Breast epithelium (tissue), 3 donors: ENCODE measurements at regions not wholly inside any gene's neighbourhood (a gene's known extent, or its start where the extent isn't known, plus 50 kb on each side); places are given as distances from the start of the nearest gene placed in this dataset.

ENCODE experiments used
- POLR2AphosphoS5 ChIP-seq, 3 donors: sonication (generic); formaldehyde crosslinking; IDR thresholded peaks; one replicate each; pipeline ENCODE4 v1.6.1; 2017; ENCODE audit warnings: antibody characterized with exemption in 3 of 3
- TF ChIP-seq, protein P1 (sequence below), 3 donors: fragments of 450-650 bp; IDR thresholded peaks; one replicate each; pipeline ENCODE4 v1.5.1; 2016 to 2017; ENCODE audit warnings: antibody characterized with exemption in 3 of 3, mild to moderate bottlenecking in 3 of 3, moderate library complexity in 3 of 3

DNA sequence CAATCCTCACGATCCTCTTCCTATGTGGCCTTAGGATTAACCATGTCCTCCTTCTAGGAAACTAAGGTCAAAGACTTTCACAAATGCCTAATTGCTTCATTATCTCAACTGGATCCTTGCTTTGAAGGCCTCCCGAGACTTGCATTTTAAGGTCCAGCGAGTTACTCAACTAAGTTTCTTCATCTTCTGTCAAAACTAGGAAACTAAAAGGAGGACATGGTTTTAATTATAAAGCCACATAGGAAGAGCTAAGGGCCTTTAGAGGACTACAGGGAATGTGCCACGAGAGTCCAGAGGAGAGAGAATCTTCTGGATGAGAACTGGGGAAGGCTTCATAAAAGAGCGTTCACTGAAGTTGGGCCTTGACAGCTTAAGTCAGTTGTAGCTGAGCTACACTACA is 87.8 kb upstream of the LPP start:
- TF ChIP-seq, protein P1, sequence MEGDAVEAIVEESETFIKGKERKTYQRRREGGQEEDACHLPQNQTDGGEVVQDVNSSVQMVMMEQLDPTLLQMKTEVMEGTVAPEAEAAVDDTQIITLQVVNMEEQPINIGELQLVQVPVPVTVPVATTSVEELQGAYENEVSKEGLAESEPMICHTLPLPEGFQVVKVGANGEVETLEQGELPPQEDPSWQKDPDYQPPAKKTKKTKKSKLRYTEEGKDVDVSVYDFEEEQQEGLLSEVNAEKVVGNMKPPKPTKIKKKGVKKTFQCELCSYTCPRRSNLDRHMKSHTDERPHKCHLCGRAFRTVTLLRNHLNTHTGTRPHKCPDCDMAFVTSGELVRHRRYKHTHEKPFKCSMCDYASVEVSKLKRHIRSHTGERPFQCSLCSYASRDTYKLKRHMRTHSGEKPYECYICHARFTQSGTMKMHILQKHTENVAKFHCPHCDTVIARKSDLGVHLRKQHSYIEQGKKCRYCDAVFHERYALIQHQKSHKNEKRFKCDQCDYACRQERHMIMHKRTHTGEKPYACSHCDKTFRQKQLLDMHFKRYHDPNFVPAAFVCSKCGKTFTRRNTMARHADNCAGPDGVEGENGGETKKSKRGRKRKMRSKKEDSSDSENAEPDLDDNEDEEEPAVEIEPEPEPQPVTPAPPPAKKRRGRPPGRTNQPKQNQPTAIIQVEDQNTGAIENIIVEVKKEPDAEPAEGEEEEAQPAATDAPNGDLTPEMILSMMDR (IDR thresholded peaks at IDR 0.05) = no peak
- TF ChIP-seq POLR2AphosphoS5 (IDR thresholded peaks at IDR 0.05) = no peak
